DND-41 (cell line): ENCODE measurements at regions not wholly inside any gene's neighbourhood (a gene's known extent, or its start where the extent isn't known, plus 50 kb on each side); places are given as distances from the start of the nearest gene placed in this dataset.

Experiments used
- ATAC-seq: fragments of 200-7000 bp; cut with Tn5 transposase; 3 replicates; pipeline ENCODE4 v1.9.1; 2021; ENCODE audit warnings: low read depth; ENCODE audit not compliant: insufficient read depth
- DNase-seq: peaks from one replicate; pipeline ENCODE4 v3.0.0-alpha.2; 2020
- H2AFZ ChIP-seq: 2 replicates; pipeline ENCODE4 v1.6.0; 2012; ENCODE audit warnings: low read depth, low read length
- H3K27ac ChIP-seq: 2 replicates; pipeline ENCODE4 v1.5.1; 2012; ENCODE audit warnings: low read length, inconsistent platforms
- H3K27me3 ChIP-seq: fragments of 200-600 bp; sonication (generic); 2 replicates; pipeline ENCODE4 v1.6.0; 2012; ENCODE audit warnings: low read length, mild to moderate bottlenecking, inconsistent platforms; ENCODE audit not compliant: insufficient read depth, poor library complexity
- H3K36me3 ChIP-seq: 2 replicates; pipeline ENCODE4 v1.5.1; 2012; ENCODE audit warnings: low read length, inconsistent platforms; ENCODE audit not compliant: insufficient read depth
- H3K4me1 ChIP-seq: 2 replicates; pipeline ENCODE4 v1.5.1; 2012; ENCODE audit warnings: mild to moderate bottlenecking, low read length; ENCODE audit not compliant: insufficient read depth
- H3K4me2 ChIP-seq: 2 replicates; pipeline ENCODE4 v1.6.0; 2012; ENCODE audit warnings: mild to moderate bottlenecking, moderate library complexity, low read length, inconsistent platforms; ENCODE audit not compliant: insufficient read depth
- H3K4me3 ChIP-seq, 2 experiments: fragments of 200-600 bp in 1 of 2; shearing (Covaris generic) in 1 of 2; 2 replicates each; pipeline ENCODE4 v1.5.1; 2012 to 2016; ENCODE audit warnings: inconsistent platforms in 2 of 2, low read length in 2 of 2, mild to moderate bottlenecking in 2 of 2, low read depth in 1 of 2, moderate library complexity in 1 of 2
- H3K79me2 ChIP-seq: 2 replicates; pipeline ENCODE4 v1.6.0; 2012; ENCODE audit warnings: low read length, inconsistent platforms; ENCODE audit not compliant: insufficient read depth
- H3K9ac ChIP-seq: 2 replicates; pipeline ENCODE4 v1.6.0; 2012; ENCODE audit warnings: low read depth, mild to moderate bottlenecking, inconsistent platforms, low read length, moderate library complexity
- H3K9me3 ChIP-seq: 2 replicates; pipeline ENCODE4 v1.5.1; 2012; ENCODE audit warnings: low read length, moderate library complexity, mild to moderate bottlenecking, inconsistent platforms; ENCODE audit not compliant: insufficient read depth, severe bottlenecking
- H4K20me1 ChIP-seq: 2 replicates; pipeline ENCODE4 v1.6.0; 2012; ENCODE audit warnings: low read length; ENCODE audit not compliant: insufficient read depth
- CTCF ChIP-seq: IDR thresholded peaks from 2 replicates; pipeline ENCODE4 v1.5.1; 2012; ENCODE audit warnings: borderline replicate concordance, low read length, moderate library complexity, mild to moderate bottlenecking; ENCODE audit not compliant: poor library complexity, severe bottlenecking; ENCODE audit errors: extremely low read depth
- EZH2 ChIP-seq: IDR thresholded peaks from 3 replicates; pipeline ENCODE4 v1.6.1; 2012; ENCODE audit warnings: borderline replicate concordance, low read depth, mild to moderate bottlenecking, moderate library complexity, low read length, inconsistent platforms; ENCODE audit not compliant: severe bottlenecking

- H3K9ac ChIP-seq = no peak overlapping the region
- H4K20me1 ChIP-seq = no peaks in the 10 kb centered on the region
- no peaks in the 10 kb centered on the region for H3K27me3 ChIP-seq
- no peaks in the 10 kb centered on the region for H3K4me1 ChIP-seq
- no peak overlapping the region for H2AFZ ChIP-seq
- DNase-seq (no peak), ATAC-seq (no peak)
- no peak for TF ChIP-seq CTCF
- TF ChIP-seq EZH2 = no peak
- H3K27ac ChIP-seq = no peak overlapping the region
- H3K4me3 ChIP-seq = no peak overlapping the region
- no peaks in the 10 kb centered on the region for H3K36me3 ChIP-seq
- no peaks in the 10 kb centered on the region for H3K9me3 ChIP-seq
- no peaks in the 10 kb centered on the region for H3K79me2 ChIP-seq
- no peak overlapping the region for H3K4me2 ChIP-seq
Measured at GRCh38 chr5:89015409-89015808, 132.4 kb upstream of the MEF2C start.

GRCh38 chr5:89011778-89012711, 129.1 kb upstream of the MEF2C start:
- Histone ChIP-seq H3K9me3 (no peaks in the 10 kb centered on the region), H4K20me1 (no peaks in the 10 kb centered on the region), H3K79me2 (no peaks in the 10 kb centered on the region), H3K36me3 (no peaks in the 10 kb centered on the region), H3K9ac (no peak overlapping the region), H3K4me1 (no peaks in the 10 kb centered on the region), H3K27ac (no peak overlapping the region), H3K4me2 (no peak overlapping the region), H2AFZ (no peak overlapping the region), H3K4me3 (no peak overlapping the region), H3K27me3 (no peaks in the 10 kb centered on the region)
- TF ChIP-seq EZH2 (no peak), CTCF (no peak)
- no peak for ATAC-seq
- no peak for DNase-seq

- no peaks in the 10 kb centered on the region for H3K27me3 ChIP-seq
- no peaks in the 10 kb centered on the region for H3K9me3 ChIP-seq
- no peak overlapping the region for H3K4me2 ChIP-seq
- H3K27ac ChIP-seq = no peak overlapping the region
- H3K79me2 ChIP-seq = no peaks in the 10 kb centered on the region
- no peaks in the 10 kb centered on the region for H3K4me1 ChIP-seq
- no peak overlapping the region for H3K4me3 ChIP-seq
- no peaks in the 10 kb centered on the region for H3K36me3 ChIP-seq
- DNase-seq = no peak
- H4K20me1 ChIP-seq = no peaks in the 10 kb centered on the region
- ATAC-seq = no peak
- TF ChIP-seq CTCF = no peak
- TF ChIP-seq EZH2 = no peak
- no peak overlapping the region for H3K9ac ChIP-seq
- no peak overlapping the region for H2AFZ ChIP-seq
Measured at GRCh38 chr5:89010512-89010911, 127.5 kb upstream of the MEF2C start.
